Epithelial cell of esophagus (primary cell): ENCODE measurements at regions not wholly inside any gene's neighbourhood (a gene's known extent, or its start where the extent isn't known, plus 50 kb on each side); places are given as distances from the start of the nearest gene placed in this dataset.
"Not testable (repeated sequence)": the region's sequence is repeated elsewhere in the genome, so short reads cannot be mapped to it uniquely, and the experiment has no call there.

ENCODE experiments used
- DNase-seq: peaks from one replicate; pipeline ENCODE4 v3.0.0; 2010; ENCODE audit warnings: low read depth
- H3K4me3 ChIP-seq: 2 replicates; pipeline ENCODE4 v1.5.1; 2011; ENCODE audit warnings: mild to moderate bottlenecking, low read length, control low read depth
- TF ChIP-seq, protein P1 (sequence below): IDR thresholded peaks from 2 replicates; pipeline ENCODE4 v1.5.1; 2011; ENCODE audit warnings: low read depth, mild to moderate bottlenecking, low read length, control low read depth, inconsistent platforms; ENCODE audit not compliant: insufficient read depth; ENCODE audit errors: missing control alignments

DNA sequence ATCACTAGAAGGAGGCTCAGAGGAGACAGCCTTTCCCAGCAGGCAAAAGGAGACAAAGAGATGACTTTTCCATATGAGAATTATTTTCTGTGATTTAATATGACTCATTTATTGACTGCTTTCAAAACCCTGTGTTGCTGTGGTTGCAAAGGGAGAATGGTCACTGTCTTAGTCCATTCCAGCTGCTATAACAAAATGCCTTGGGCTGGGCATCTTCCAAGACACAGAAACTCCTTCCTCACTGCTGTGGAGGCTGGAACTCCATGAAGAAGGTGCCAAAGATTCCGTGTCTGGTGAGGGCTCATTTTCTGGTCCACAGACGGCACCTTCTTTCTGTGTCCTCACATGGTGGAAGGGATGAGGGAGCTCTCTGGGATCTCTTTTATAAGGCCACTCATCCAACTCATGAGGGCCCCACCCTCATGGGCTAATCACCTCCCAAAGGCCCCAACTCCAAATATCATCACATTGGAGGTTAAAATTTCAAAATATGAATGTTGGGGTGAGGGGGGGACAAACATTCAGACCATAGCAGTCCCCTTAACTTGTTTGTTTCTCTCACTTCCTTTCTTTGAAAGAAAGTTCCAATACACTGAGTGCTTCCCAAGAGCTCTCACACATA is 252.1 kb upstream of the RAB4A start:
- TF ChIP-seq, protein P1, sequence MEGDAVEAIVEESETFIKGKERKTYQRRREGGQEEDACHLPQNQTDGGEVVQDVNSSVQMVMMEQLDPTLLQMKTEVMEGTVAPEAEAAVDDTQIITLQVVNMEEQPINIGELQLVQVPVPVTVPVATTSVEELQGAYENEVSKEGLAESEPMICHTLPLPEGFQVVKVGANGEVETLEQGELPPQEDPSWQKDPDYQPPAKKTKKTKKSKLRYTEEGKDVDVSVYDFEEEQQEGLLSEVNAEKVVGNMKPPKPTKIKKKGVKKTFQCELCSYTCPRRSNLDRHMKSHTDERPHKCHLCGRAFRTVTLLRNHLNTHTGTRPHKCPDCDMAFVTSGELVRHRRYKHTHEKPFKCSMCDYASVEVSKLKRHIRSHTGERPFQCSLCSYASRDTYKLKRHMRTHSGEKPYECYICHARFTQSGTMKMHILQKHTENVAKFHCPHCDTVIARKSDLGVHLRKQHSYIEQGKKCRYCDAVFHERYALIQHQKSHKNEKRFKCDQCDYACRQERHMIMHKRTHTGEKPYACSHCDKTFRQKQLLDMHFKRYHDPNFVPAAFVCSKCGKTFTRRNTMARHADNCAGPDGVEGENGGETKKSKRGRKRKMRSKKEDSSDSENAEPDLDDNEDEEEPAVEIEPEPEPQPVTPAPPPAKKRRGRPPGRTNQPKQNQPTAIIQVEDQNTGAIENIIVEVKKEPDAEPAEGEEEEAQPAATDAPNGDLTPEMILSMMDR = no peak
- no peak for DNase-seq
- no peak overlapping the region for H3K4me3 ChIP-seq

- DNase-seq = peak; percentile 36
- TF ChIP-seq, protein P1 = peak; percentile 12
- no peak overlapping the region for H3K4me3 ChIP-seq
Observed at GRCh38 chr1:229019663-229020271, 251.1 kb upstream of the RAB4A start.

GRCh38 chr1:229021034-229021433 is 249.9 kb upstream of the RAB4A start:
- not testable (repeated sequence) for H3K4me3 ChIP-seq, DNase-seq

DNA sequence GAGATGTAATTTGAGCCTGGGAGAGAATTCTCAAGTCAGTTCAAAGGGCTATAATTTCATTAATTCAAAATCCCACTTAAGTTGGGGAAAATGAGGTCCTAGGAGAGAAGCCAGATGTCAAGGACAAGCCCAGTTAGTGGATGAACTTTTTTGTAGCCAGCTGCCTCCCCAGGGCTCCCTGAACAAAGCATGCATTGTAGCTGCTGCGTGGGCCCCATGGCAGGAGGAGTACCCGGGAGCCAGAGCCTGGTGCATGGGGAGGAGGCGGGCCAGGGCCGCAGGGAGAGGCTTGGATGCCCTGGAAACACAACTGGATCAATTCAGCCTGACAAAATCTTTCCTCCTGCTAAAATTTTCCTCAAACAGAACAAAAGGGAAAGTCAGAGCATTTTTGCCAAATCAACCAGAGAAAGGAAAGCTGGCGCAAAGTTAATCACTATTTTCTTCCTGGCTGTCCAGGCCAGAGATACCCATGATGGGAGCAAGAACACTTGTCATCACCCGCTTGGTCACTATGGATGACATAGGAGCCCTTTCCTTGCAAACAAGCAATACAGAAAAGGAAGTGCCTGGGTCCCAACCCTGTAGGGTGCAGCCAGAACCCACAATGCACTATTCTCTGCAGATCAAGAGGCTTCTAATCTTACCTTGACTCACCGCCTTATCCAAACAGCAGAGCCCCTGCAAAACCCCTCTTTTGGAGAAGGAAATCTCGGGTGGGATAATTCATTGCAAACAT is 248.1 kb upstream of the RAB4A start:
- H3K4me3 ChIP-seq = no peak overlapping the region
- no peak for DNase-seq
- TF ChIP-seq, protein P1 = no peak

- no peak overlapping the region for H3K4me3 ChIP-seq
- TF ChIP-seq, protein P1 = no peak
- no peak for DNase-seq
Observed at GRCh38 chr1:229023651-229024300, 247.1 kb upstream of the RAB4A start.

- TF ChIP-seq, protein P1 = no peak
- DNase-seq = peak; percentile 78
- no peak overlapping the region for H3K4me3 ChIP-seq
Observed at GRCh38 chr1:229024528-229025130, 246.3 kb upstream of the RAB4A start.

- no peak for DNase-seq
- TF ChIP-seq, protein P1 = no peak
- H3K4me3 ChIP-seq = no peak overlapping the region
Observed at GRCh38 chr1:229025576-229025975, 245.3 kb upstream of the RAB4A start.
